ENCODE measurements at regions not wholly inside any gene's neighbourhood (a gene's known extent, or its start where the extent isn't known, plus 50 kb on each side); places are given as distances from the start of the nearest gene placed in this dataset.

- TF ChIP-seq, protein P1, sequence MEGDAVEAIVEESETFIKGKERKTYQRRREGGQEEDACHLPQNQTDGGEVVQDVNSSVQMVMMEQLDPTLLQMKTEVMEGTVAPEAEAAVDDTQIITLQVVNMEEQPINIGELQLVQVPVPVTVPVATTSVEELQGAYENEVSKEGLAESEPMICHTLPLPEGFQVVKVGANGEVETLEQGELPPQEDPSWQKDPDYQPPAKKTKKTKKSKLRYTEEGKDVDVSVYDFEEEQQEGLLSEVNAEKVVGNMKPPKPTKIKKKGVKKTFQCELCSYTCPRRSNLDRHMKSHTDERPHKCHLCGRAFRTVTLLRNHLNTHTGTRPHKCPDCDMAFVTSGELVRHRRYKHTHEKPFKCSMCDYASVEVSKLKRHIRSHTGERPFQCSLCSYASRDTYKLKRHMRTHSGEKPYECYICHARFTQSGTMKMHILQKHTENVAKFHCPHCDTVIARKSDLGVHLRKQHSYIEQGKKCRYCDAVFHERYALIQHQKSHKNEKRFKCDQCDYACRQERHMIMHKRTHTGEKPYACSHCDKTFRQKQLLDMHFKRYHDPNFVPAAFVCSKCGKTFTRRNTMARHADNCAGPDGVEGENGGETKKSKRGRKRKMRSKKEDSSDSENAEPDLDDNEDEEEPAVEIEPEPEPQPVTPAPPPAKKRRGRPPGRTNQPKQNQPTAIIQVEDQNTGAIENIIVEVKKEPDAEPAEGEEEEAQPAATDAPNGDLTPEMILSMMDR (conservative IDR thresholded peaks at IDR 0.05; ENCODE audit: low read depth, low read length): no peak
- TF ChIP-seq NFE2L2 (IDR thresholded peaks at IDR 0.05; ENCODE audit: low read depth, low read length) (no peak), POLR2A (IDR thresholded peaks at IDR 0.05; ENCODE audit: low read depth, low read length) (no peak), SMC3 (IDR thresholded peaks at IDR 0.05; ENCODE audit: low read depth, low read length) (no peak), MAZ (IDR thresholded peaks at IDR 0.05; ENCODE audit: borderline replicate concordance, low read depth, low read length) (no peak), FOS (IDR thresholded peaks at IDR 0.05; ENCODE audit: low read depth, low read length) (no peak), RAD21 (IDR thresholded peaks at IDR 0.05; ENCODE audit: low read length) (no peak), CEBPB (IDR thresholded peaks at IDR 0.05; ENCODE audit: low read depth, low read length) (no peak), MAFK (IDR thresholded peaks at IDR 0.05; ENCODE audit: low read depth, low read length) (no peak), BHLHE40 (IDR thresholded peaks at IDR 0.05; ENCODE audit: low read depth, low read length) (no peak)
- TF ChIP-seq, protein P2, sequence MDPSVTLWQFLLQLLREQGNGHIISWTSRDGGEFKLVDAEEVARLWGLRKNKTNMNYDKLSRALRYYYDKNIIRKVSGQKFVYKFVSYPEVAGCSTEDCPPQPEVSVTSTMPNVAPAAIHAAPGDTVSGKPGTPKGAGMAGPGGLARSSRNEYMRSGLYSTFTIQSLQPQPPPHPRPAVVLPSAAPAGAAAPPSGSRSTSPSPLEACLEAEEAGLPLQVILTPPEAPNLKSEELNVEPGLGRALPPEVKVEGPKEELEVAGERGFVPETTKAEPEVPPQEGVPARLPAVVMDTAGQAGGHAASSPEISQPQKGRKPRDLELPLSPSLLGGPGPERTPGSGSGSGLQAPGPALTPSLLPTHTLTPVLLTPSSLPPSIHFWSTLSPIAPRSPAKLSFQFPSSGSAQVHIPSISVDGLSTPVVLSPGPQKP (IDR thresholded peaks at IDR 0.05; ENCODE audit: borderline replicate concordance, low read depth, low read length): no peak
Observed at GRCh38 chr22:47374901-47375575, 612.6 kb downstream of the TBC1D22A start.

Data from IMR-90 (cell line).